ENCODE measurements at regions not wholly inside any gene's neighbourhood (a gene's known extent, or its start where the extent isn't known, plus 50 kb on each side); places are given as distances from the start of the nearest gene placed in this dataset.
A peak's percentile ranks its signal among the peaks of the same experiment; 100 is the strongest.

- peak; percentile 2 for DNase-seq (ENCODE audit: low read depth)
These were observed 403.6 kb upstream of the ANXA10 start for GRCh38 chr4:167688660-167689142.

GRCh38 chr4:167702391-167702790, 389.9 kb upstream of the ANXA10 start:
- no peak for DNase-seq (ENCODE audit: low read depth)

DNA sequence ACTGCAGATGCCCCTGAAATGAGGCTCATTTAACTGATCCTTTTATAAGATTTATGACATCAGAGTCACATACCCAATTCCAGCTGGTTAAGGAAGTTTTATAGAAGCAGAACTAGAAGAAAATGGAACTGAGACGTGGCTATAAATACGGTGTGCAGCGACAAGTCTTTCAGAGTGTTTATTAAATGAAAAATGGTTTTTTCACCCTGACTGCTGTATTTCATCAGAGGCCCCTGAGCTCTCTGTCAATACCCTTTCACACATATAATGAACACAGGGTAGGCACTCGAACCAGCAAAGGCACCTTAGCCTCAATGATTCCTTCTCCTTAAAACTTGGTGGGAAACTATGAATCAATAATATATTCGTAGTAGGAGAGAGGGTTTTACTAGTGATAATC, 380.8 kb upstream of the ANXA10 start:
- no peak for DNase-seq (ENCODE audit: low read depth)

- DNase-seq (ENCODE audit: low read depth), result no peak
These were observed 378.6 kb upstream of the ANXA10 start for GRCh38 chr4:167713756-167714155.

GRCh38 chr4:167715176-167715575, 377.2 kb upstream of the ANXA10 start:
- DNase-seq (ENCODE audit: low read depth), result peak; percentile 0

DNA sequence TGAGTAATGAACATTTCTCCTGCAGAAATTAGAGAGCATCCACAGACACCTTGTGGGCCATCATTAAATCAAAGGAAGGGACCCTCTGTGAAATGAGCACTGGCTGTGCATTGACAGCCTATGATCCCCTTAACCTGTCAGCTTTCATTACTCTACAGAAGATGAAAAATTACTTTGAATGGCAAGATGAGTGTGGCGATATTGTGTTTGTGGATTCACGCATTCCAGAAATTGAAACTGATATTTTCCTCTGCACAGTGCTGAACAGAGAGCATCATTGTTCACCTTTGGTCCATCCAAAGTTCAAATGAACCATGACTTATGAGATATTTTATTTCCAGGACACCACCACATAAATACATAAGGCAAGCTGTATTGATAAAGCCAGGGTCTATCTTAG, 374.8 kb upstream of the ANXA10 start:
- DNase-seq (ENCODE audit: low read depth), result no peak

DNA sequence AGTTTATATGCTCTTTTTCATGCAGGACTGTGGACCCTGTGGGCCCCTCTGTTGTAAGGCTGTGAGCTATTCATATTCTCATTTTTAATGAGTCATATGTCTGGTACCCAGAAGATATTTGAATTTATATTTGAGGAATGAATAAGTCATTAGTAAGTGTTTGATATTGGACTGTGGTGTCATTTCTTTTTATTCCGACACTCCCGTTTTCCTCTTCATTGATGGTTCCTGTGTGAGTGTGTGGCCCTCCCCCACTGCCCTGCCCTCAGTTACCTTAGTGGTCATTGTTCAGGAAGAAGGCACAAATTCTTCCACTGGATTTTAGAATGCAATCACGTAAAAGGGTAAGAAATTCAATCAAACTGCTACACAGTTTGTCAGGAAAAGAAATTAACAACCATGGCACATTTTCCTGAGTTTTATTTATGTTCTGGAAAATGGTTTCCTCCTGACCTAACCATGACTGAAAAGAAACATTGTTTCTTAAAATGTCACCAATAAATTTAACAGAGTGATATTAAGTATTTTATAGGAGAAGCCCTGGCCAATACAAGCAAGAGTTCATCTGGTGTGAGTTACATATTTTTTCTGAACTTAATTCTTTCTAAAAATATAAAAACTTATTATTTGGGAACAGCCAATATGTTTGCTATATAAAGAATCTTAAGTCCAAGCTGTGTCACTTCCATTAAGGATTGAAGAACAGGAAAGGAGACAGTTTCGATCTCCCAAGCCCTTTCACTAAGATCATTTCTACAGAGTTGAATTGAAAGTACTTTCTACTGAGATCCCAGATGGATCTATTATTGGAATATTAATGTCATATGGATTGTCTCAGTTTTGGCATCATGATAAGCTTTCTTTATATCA, 370.5 kb upstream of the ANXA10 start:
- DNase-seq (ENCODE audit: low read depth), result no peak

GRCh38 chr4:167722487-167722808, 369.9 kb upstream of the ANXA10 start:
- DNase-seq (ENCODE audit: low read depth), result no peak

GRCh38 chr4:167724941-167725340, 367.4 kb upstream of the ANXA10 start:
- DNase-seq (ENCODE audit: low read depth), result no peak

GRCh38 chr4:167730769-167731168, 361.6 kb upstream of the ANXA10 start:
- DNase-seq (ENCODE audit: low read depth), result no peak

- DNase-seq (ENCODE audit: low read depth), result no peak
These were observed 347.2 kb upstream of the ANXA10 start for GRCh38 chr4:167745024-167745687.

DNA sequence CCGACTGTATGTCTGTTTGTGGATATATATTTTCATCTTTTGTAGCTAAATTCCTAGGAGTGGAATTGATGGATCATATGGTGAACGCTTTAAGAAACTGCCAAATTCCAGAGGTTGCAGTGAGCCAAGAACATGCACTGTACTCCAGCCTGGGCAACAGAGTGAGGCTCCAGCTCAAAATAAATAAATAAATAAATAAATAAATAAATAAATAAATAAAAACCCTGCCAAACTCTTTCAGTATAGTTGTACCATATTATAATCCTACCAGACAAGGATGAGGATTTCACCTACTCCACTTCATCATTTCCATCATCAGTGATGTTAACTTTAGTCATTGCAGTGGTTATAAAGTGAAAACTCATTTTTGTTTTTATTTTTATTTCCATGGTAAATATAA, 325.1 kb upstream of the ANXA10 start:
- no peak for DNase-seq (ENCODE audit: low read depth)

- DNase-seq (ENCODE audit: low read depth), result no peak
These were observed 317.7 kb upstream of the ANXA10 start for GRCh38 chr4:167774646-167775045.

DNA sequence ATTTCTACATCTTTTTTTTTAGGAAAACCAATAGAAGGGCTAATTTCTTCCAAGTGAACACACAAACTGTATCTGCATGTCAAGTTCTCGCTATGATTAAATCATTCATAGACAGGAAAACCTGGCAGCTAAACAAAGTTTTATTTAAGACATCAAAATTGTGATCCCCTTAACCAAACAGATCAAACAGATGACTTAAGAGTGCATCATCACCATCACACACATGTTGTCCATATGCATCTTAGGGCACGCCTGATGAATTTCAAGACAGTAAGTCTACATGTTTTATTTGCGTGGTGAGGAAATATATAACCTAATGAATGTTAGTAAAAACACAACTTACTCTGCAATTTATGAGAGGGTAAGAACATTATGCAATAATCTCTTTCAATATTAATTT, 317.0 kb upstream of the ANXA10 start:
- no peak for DNase-seq (ENCODE audit: low read depth)

DNA sequence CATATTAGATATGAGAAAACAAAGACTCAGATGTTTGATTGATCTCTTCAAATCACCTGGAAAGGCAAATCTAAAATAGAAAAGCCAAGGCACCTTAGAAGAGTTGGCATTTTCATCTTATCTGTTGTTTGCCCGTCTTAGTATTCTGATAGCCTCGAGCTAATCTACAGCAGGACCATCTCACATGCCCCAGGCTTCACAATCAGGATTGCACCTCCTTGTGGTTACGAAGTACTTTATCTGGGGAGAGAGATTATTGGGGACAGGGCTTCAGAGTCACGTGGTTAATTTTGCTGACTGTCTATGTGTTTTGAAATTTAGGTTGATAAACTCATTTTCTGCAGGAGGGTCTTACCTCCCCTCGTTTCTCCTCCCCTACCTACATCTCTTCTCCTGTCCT, 313.1 kb upstream of the ANXA10 start:
- no peak for DNase-seq (ENCODE audit: low read depth)

DNA sequence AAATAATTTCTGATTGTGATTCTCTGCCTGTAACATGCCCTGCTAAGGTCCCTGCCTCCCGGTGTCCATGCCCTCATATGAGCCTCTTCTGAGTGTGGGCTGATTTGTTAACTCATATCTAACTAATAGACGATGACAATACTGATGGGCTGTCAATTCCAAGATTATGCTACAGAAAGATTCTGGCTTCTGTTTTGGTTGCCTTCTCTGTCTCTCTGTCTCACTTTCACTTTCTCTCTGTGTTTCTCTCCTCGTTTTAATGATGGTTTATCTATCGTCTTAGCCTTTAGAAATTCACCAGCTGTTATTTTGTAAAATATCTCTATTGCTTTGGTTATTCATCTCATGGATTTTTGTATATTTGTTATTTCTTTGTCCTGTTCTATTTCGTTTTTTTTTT, 312.5 kb upstream of the ANXA10 start:
- DNase-seq (ENCODE audit: low read depth), result no peak

DNA sequence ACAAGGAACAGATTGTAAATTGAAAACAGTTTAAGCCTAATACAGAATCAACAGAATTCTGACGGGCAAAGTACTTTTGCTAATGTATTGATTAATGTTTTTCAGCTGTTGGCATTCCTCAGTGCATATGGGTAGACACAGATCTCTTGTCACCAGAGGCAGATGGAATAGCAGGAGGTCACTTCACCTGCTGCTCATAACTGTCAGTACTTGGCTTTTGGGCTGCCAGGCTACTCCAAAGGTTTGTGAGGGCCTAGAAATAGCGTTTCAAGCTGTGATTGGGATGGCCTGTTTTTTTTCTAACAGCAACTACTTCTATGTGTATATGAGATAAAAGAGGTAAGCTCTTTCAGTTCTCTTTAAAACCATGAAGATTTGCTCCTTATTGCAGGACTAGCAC, 307.5 kb upstream of the ANXA10 start:
- DNase-seq (ENCODE audit: low read depth), result no peak

DNA sequence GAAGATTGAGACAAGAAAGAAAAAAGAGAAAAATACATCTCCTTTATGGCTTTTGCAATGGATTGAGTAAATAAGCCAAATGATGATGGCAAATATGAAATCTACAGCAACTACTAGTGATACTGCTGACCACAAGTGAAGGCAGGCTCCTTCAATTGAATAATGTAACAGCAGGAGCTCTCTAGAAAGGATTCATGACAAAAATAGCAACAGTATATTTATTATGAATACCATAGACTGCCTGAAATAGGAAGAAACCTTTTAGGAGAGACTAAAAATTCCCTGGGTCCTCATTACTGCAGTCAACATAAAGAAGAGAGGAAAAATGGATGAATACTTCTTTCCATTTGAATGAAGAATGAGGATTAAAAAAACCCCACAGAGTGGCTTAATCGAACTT, 306.8 kb upstream of the ANXA10 start:
- no peak for DNase-seq (ENCODE audit: low read depth)

DNA sequence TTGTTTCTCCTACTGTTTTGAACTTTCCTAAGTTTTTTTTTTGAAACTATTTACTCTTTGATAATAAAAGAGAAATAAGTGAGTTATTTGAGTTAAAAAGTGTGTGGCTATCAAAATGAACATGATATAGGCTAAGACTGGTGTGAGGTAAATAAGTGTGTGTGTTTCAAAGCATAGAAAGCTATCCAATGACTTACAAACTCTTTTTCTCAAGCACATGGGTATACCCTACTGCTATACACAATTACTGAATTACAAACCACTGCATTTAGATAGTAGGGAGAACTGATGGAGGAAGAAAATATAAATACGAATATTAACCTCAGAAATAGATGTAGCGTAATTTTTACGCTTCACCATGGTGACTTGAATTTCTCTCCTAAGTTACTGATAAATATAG, 305.8 kb upstream of the ANXA10 start:
- DNase-seq (ENCODE audit: low read depth), result no peak

DNA sequence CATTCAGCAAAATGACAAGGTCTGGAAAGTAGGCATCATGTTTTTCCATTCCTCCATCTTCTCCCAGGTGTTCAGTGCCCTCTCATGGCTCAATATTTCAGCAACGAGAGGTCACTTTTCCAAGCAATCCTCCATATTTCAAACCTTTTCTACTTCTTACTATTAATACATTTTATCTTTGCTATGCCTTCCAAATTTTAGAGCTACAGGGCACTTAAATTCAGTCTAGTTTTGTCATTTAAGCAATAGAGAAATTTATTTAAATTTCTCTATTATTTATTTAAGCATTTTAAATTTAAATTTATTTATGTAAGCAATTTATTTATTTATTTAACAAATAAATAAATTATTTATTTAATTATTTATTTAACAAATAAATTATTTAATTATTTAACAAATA, 305.1 kb upstream of the ANXA10 start:
- no peak for DNase-seq (ENCODE audit: low read depth)

DNA sequence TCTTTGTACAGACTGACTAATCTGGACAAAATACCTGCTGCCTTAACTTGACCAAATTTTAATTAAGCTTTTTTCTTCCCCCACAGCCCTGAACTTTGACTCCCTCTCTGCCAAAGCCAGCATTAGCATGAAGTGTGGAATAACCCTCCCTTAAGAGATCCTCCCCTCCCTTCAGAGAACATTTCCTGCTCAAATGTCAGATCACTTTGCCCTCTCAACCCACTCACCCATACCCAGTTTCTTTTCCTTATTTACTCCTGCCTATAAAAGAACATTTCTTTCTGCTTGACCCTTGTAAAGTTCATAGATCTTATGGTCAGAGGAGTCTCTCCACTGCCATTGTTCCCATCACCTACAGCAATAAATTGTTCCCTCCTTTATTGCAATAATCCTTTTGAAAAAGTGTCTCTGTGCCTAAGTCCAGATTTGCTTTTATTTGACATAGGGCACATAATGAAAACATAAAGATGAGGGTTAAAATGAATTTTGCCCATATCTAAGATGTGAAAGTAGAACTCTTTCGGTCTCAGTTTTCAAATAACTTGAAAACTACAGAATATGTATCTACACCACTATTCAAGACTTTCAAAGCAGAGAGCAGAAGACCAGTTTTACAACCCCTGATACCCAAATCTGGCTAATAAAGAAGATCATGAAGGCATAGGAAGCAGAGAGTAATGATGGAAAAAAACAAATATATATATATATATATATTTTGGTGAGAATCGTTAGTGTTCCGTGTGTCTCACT, 289.7 kb upstream of the ANXA10 start:
- DNase-seq (ENCODE audit: low read depth), result no peak

DNA sequence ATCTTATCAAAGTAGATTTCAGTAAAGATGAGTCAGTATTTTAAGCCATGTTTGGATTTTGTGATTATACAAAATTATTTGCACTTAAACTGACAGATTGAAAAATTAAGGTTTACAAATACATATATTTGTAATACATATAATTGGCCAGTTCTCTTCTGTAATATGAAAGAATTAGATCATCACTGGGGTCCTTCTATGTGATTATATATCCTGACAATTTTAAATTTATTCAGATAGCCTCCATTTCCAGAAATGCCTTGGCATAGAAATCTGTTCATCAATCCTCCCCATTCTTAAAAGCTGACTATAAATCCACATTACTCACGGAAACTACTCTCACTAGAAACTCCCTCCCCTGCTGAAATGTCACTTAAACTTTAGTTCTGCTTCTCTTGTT, 280.4 kb upstream of the ANXA10 start:
- DNase-seq (ENCODE audit: low read depth), result no peak

DNA sequence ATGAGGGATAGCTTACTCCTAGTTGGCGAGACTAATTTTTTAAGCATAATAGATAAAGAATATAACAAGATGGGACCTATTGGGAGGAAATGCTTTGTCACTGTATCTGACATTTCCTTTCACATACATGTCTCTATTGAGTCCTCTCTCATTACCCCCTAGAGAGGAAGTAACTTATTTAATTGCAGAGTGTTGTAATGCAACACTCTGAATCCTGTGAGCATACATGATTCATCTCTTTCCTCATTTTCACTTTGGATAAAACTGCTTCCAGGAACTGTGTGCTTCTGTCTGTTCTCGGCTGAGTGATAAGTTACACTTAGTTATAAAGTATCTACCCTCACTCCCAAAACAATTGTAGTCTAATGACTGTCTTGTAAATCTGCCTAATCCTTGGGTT, 266.1 kb upstream of the ANXA10 start:
- DNase-seq (ENCODE audit: low read depth), result peak; percentile 1

All from M059J (cell line).